GM12872 (cell line): ENCODE measurements at regions not wholly inside any gene's neighbourhood (a gene's known extent, or its start where the extent isn't known, plus 50 kb on each side); places are given as distances from the start of the nearest gene placed in this dataset.

ENCODE experiments used
- CTCF ChIP-seq: IDR thresholded peaks from 3 replicates; pipeline ENCODE4 v1.5.1; 2011; ENCODE audit warnings: low read depth, mild to moderate bottlenecking, low read length, moderate library complexity; ENCODE audit not compliant: insufficient read depth

GRCh38 chr10:8638088-8638672 lies 583.7 kb downstream of the GATA3 start:
- no peak for TF ChIP-seq CTCF

GRCh38 chr10:8639486-8640185 lies 585.1 kb downstream of the GATA3 start:
- no peak for TF ChIP-seq CTCF

- TF ChIP-seq CTCF = no peak
Observed at GRCh38 chr10:8640301-8640700, 585.8 kb downstream of the GATA3 start.

- TF ChIP-seq CTCF = no peak
Observed at GRCh38 chr10:8640878-8641277, 586.4 kb downstream of the GATA3 start.

GRCh38 chr10:8656261-8656660 lies 601.8 kb downstream of the GATA3 start:
- TF ChIP-seq CTCF = no peak

- TF ChIP-seq CTCF = no peak
Observed at GRCh38 chr10:8659982-8660381, 605.5 kb downstream of the GATA3 start.

- no peak for TF ChIP-seq CTCF
Observed at GRCh38 chr10:8661886-8662285, 607.4 kb downstream of the GATA3 start.
